H9 (cell line): ENCODE measurements at regions not wholly inside any gene's neighbourhood (a gene's known extent, or its start where the extent isn't known, plus 50 kb on each side); places are given as distances from the start of the nearest gene placed in this dataset.

ENCODE experiments used
- DNase-seq: peaks from one replicate; pipeline ENCODE4 v3.0.0-alpha.2; 2017
- H2AFZ ChIP-seq: one replicate; pipeline ENCODE4 v1.6.1; 2013; ENCODE audit warnings: mild to moderate bottlenecking, low read length, control low read depth, moderate library complexity
- H2AK5ac ChIP-seq: 2 replicates; pipeline ENCODE4 v1.6.1; 2013; ENCODE audit warnings: low read length, control low read depth, mixed read lengths; ENCODE audit not compliant: insufficient read length
- H2BK120ac ChIP-seq: one replicate; pipeline ENCODE4 v1.6.1; 2013; ENCODE audit warnings: low read depth, mild to moderate bottlenecking, low read length, control low read depth, inconsistent platforms; ENCODE audit not compliant: poor library complexity, severe bottlenecking
- H2BK12ac ChIP-seq: 2 replicates; pipeline ENCODE4 v1.6.1; 2013; ENCODE audit warnings: low read length, control low read depth, mixed read lengths, low read depth; ENCODE audit not compliant: insufficient read length
- H2BK15ac ChIP-seq: 2 replicates; pipeline ENCODE4 v1.6.1; 2013; ENCODE audit warnings: low read depth, low read length, control low read depth
- H2BK20ac ChIP-seq: one replicate; pipeline ENCODE4 v1.6.1; 2013; ENCODE audit warnings: low read depth, mild to moderate bottlenecking, low read length, control low read depth, inconsistent platforms; ENCODE audit not compliant: poor library complexity, severe bottlenecking
- H2BK5ac ChIP-seq: 2 replicates; pipeline ENCODE4 v1.6.1; 2013; ENCODE audit warnings: low read length, control low read depth, mixed read lengths; ENCODE audit not compliant: insufficient read length
- H3K14ac ChIP-seq: 2 replicates; pipeline ENCODE4 v1.6.1; 2013; ENCODE audit warnings: low read length, control low read depth; ENCODE audit not compliant: insufficient read depth
- H3K18ac ChIP-seq: 2 replicates; pipeline ENCODE4 v1.6.1; 2013; ENCODE audit warnings: low read depth, mild to moderate bottlenecking, mixed read lengths, low read length, control low read depth; ENCODE audit not compliant: insufficient read length
- H3K23ac ChIP-seq: 2 replicates; pipeline ENCODE4 v1.6.1; 2013; ENCODE audit warnings: low read length, control low read depth, mixed read lengths, low read depth; ENCODE audit not compliant: insufficient read length
- H3K23me2 ChIP-seq: 2 replicates; pipeline ENCODE4 v1.6.1; 2013; ENCODE audit warnings: low read depth, mild to moderate bottlenecking, mixed read lengths, low read length, control low read depth; ENCODE audit not compliant: insufficient read length, poor library complexity, severe bottlenecking
- H3K27ac ChIP-seq: 2 replicates; pipeline ENCODE4 v1.5.1; 2013; ENCODE audit warnings: low read length, control low read depth, mixed read lengths, low read depth; ENCODE audit not compliant: insufficient read length
- H3K27me3 ChIP-seq: 2 replicates; pipeline ENCODE4 v1.6.1; 2013; ENCODE audit warnings: low read length, control low read depth, inconsistent platforms; ENCODE audit not compliant: insufficient read depth
- H3K4ac ChIP-seq: 2 replicates; pipeline ENCODE4 v1.6.1; 2013; ENCODE audit warnings: low read depth, mild to moderate bottlenecking, control low read depth, inconsistent platforms, low read length, moderate library complexity
- H3K4me1 ChIP-seq: 2 replicates; pipeline ENCODE4 v1.6.1; 2013; ENCODE audit warnings: low read length, control low read depth, inconsistent platforms; ENCODE audit not compliant: insufficient read depth
- H3K4me2 ChIP-seq: 2 replicates; pipeline ENCODE4 v1.6.1; 2013; ENCODE audit warnings: low read length, control low read depth, mixed read lengths; ENCODE audit not compliant: insufficient read length, insufficient read depth
- H3K56ac ChIP-seq: 2 replicates; pipeline ENCODE4 v1.6.1; 2013; ENCODE audit warnings: low read depth, mild to moderate bottlenecking, mixed read lengths, low read length, control low read depth; ENCODE audit not compliant: insufficient read length
- H3K79me1 ChIP-seq: 2 replicates; pipeline ENCODE4 v1.6.1; 2013; ENCODE audit warnings: low read depth, mild to moderate bottlenecking, moderate library complexity, low read length, control low read depth, inconsistent platforms; ENCODE audit not compliant: insufficient read depth, poor library complexity, severe bottlenecking
- H3K79me2 ChIP-seq: 2 replicates; pipeline ENCODE4 v1.6.1; 2013; ENCODE audit warnings: low read length, control low read depth, inconsistent platforms; ENCODE audit not compliant: insufficient read depth
- H3K9ac ChIP-seq: 2 replicates; pipeline ENCODE4 v1.6.1; 2013; ENCODE audit warnings: low read length, control low read depth, mixed read lengths; ENCODE audit not compliant: insufficient read length; ENCODE audit errors: extremely low read depth
- H3K9me3 ChIP-seq: one replicate; pipeline ENCODE4 v1.6.1; 2013; ENCODE audit warnings: low read depth, low read length, inconsistent platforms; ENCODE audit not compliant: control insufficient read depth
- H3T11ph ChIP-seq: one replicate; pipeline ENCODE4 v1.6.1; 2013; ENCODE audit warnings: mild to moderate bottlenecking, low read length, control low read depth, inconsistent platforms
- H4K20me1 ChIP-seq: one replicate; pipeline ENCODE4 v1.6.1; 2013; ENCODE audit not compliant: control insufficient read depth, insufficient read length, insufficient read depth
- H4K5ac ChIP-seq: 2 replicates; pipeline ENCODE4 v1.6.1; 2013; ENCODE audit warnings: low read depth, mild to moderate bottlenecking, mixed read lengths, low read length, control low read depth; ENCODE audit not compliant: insufficient read length
- H4K8ac ChIP-seq: replicated peaks from 2 replicates; pipeline ENCODE4 v1.6.1; 2013; ENCODE audit warnings: low read length, control low read depth, mixed read lengths, low read depth; ENCODE audit not compliant: insufficient read length
- H4K91ac ChIP-seq: 2 replicates; pipeline ENCODE4 v1.6.1; 2013; ENCODE audit warnings: low read depth, mild to moderate bottlenecking, moderate library complexity, mixed read lengths, low read length, control low read depth; ENCODE audit not compliant: insufficient read length
- H3K27ac Mint-ChIP-seq, 3 experiments: 2 replicates in 2 of 3; 3 replicates in 1 of 3; pipeline ENCODE4 v1.8.0; 2020 to 2021; ENCODE audit warnings: mixed read lengths in 3 of 3, mild to moderate bottlenecking in 1 of 3, moderate library complexity in 1 of 3
- H3K27me3 Mint-ChIP-seq: 2 replicates; pipeline ENCODE4 v1.8.0; 2021; ENCODE audit warnings: low read depth, mild to moderate bottlenecking, moderate library complexity, mixed read lengths
- H3K36me3 Mint-ChIP-seq, 3 experiments: 2 replicates in 2 of 3; 3 replicates in 1 of 3; pipeline ENCODE4 v1.8.0; 2020 to 2021; ENCODE audit warnings: low read depth in 3 of 3, mixed read lengths in 3 of 3; ENCODE audit not compliant: insufficient read depth in 1 of 3
- H3K4me1 Mint-ChIP-seq, 2 experiments: 2 replicates each; pipeline ENCODE4 v1.8.0; 2020; ENCODE audit warnings: mixed read lengths in 2 of 2
- H3K4me3 Mint-ChIP-seq, 2 experiments: 2 replicates in 1 of 2; 3 replicates in 1 of 2; pipeline ENCODE4 v1.8.0; 2020 to 2021; ENCODE audit warnings: mild to moderate bottlenecking in 2 of 2, mixed read lengths in 2 of 2, moderate library complexity in 1 of 2
- H3K9me3 Mint-ChIP-seq, 2 experiments: 2 replicates in 1 of 2; 3 replicates in 1 of 2; pipeline ENCODE4 v1.8.0; 2020; ENCODE audit warnings: mild to moderate bottlenecking in 2 of 2, mixed read lengths in 2 of 2, moderate library complexity in 1 of 2
- WGBS: extraction: QIAGEN DNeasy Blood & Tissue Kit; methylation state at CpG from one replicate; pipeline ENCODE4 v1.1.7; 2013; ENCODE audit warnings: missing lambda C conversion rate, low lambda C conversion rate, mixed read lengths; ENCODE audit not compliant: insufficient read length; ENCODE audit errors: extremely low coverage; 5-methylcytosine and 5-hydroxymethylcytosine counted together
- TF ChIP-seq, protein P1 (sequence below): fragments of 200-600 bp; sonication (generic); conservative IDR thresholded peaks from 3 replicates; pipeline ENCODE4 v1.8.0; 2021; ENCODE audit warnings: antibody characterized with exemption, mild to moderate bottlenecking

- no peak overlapping the region for H3K23ac ChIP-seq
- no peaks in the 10 kb centered on the region for H3K79me1 ChIP-seq
- H3K4me2 ChIP-seq = no peak overlapping the region
- no peak overlapping the region for H2AK5ac ChIP-seq
- no peak overlapping the region for H2BK12ac ChIP-seq
- no peaks in the 10 kb centered on the region for H4K20me1 ChIP-seq
- H3K27me3 ChIP-seq = no peaks in the 10 kb centered on the region
- no peak overlapping the region for H2BK5ac ChIP-seq
- no peaks in the 10 kb centered on the region for H3K9me3 Mint-ChIP-seq
- TF ChIP-seq, protein P1, sequence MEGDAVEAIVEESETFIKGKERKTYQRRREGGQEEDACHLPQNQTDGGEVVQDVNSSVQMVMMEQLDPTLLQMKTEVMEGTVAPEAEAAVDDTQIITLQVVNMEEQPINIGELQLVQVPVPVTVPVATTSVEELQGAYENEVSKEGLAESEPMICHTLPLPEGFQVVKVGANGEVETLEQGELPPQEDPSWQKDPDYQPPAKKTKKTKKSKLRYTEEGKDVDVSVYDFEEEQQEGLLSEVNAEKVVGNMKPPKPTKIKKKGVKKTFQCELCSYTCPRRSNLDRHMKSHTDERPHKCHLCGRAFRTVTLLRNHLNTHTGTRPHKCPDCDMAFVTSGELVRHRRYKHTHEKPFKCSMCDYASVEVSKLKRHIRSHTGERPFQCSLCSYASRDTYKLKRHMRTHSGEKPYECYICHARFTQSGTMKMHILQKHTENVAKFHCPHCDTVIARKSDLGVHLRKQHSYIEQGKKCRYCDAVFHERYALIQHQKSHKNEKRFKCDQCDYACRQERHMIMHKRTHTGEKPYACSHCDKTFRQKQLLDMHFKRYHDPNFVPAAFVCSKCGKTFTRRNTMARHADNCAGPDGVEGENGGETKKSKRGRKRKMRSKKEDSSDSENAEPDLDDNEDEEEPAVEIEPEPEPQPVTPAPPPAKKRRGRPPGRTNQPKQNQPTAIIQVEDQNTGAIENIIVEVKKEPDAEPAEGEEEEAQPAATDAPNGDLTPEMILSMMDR = no peak
- H2BK120ac ChIP-seq = no peak overlapping the region
- no peak overlapping the region for H3K14ac ChIP-seq
- H3K23me2 ChIP-seq = no peaks in the 10 kb centered on the region
- H2BK20ac ChIP-seq = no peak overlapping the region
- no peaks in the 10 kb centered on the region for H3K9me3 ChIP-seq
- no peak overlapping the region for H3K18ac ChIP-seq
- no peak overlapping the region for H4K91ac ChIP-seq
- no peak overlapping the region for H3K4ac ChIP-seq
- no CpG with 5 or more reads among the region's 1 CpG for WGBS
- no peaks in the 10 kb centered on the region for H3K27me3 Mint-ChIP-seq
- H4K8ac ChIP-seq = no peak overlapping the region
- no peaks in the 10 kb centered on the region for H3K4me1 ChIP-seq
- H4K5ac ChIP-seq = no peak overlapping the region
- peaks cover 0 to 2% (median 0%) of the 10 kb centered on the region in 3 experiments; a peak in 1 of 7 replicates for H3K36me3 Mint-ChIP-seq
- no peak overlapping the region for H3K56ac ChIP-seq
- H2AFZ ChIP-seq = no peak overlapping the region
- H3K4me1 Mint-ChIP-seq = peaks cover 20 to 21% of the 10 kb centered on the region in 2 experiments; a peak in 3 of 4 replicates
- H3K4me3 Mint-ChIP-seq = no peak overlapping the region; a peak in 1 of 5 replicates
- H3K27ac Mint-ChIP-seq = peak overlapping the region in 1 of 3 experiments; percentile 47; a peak in 3 of 7 replicates
- no peak overlapping the region for H3T11ph ChIP-seq
- H3K27ac ChIP-seq = no peak overlapping the region
- no peak for DNase-seq
- H2BK15ac ChIP-seq = no peak overlapping the region
- no peak overlapping the region for H3K9ac ChIP-seq
- H3K79me2 ChIP-seq = no peaks in the 10 kb centered on the region
Measured at GRCh38 chr11:34826384-34826726, 89.8 kb downstream of the APIP start.
